ENCODE measurements at regions not wholly inside any gene's neighbourhood (a gene's known extent, or its start where the extent isn't known, plus 50 kb on each side); places are given as distances from the start of the nearest gene placed in this dataset.

GRCh38 chr1:101356013-101356412 lies 119.2 kb downstream of the S1PR1 start:
- WGBS (ENCODE audit: missing lambda C conversion rate): 85% methylated on average over 3 of the region's 3 CpGs

GRCh38 chr1:101356604-101357443 lies 120.0 kb downstream of the S1PR1 start:
- DNase-seq (ENCODE audit: low read depth in 1 of 2, low spot score in 1 of 2) (no peak), FAIRE-seq (no peak), ATAC-seq (peak in 1 of 2 experiments; percentile 39; a peak in 2 of 6 replicates)
- POLR2A ChIA-PET: interaction anchor here (0.6 kb wide), 1 partner anchor 48 kb away, joined by 3 read pairs; no protein-coding TSS in a partner anchor
- H3K27ac ChIP-seq: no peak overlapping the region
- TF ChIP-seq ZNF302 (CRISPR knock-in tag; IDR thresholded peaks at IDR 0.05) (no peak), GATA3 (IDR thresholded peaks at IDR 0.05; ENCODE audit: borderline replicate concordance) (no peak), TFCP2L1 (CRISPR knock-in tag; IDR thresholded peaks at IDR 0.05) (no peak), KDM1A (IDR thresholded peaks at IDR 0.05; ENCODE audit: low read depth) (no peak), CHD4 (IDR thresholded peaks at IDR 0.05; ENCODE audit: borderline replicate concordance) (no peak), CBX2 (IDR thresholded peaks at IDR 0.05; ENCODE audit: borderline replicate concordance, low read depth) (no peak), POLR2A (IDR thresholded peaks at IDR 0.05; ENCODE audit: low read length) (no peak), POLR2AphosphoS2 (conservative IDR thresholded peaks at IDR 0.05; ENCODE audit: low read length) (no peak), CEBPB (IDR thresholded peaks at IDR 0.05) (no peak), PHF8 (IDR thresholded peaks at IDR 0.05; ENCODE audit: borderline replicate concordance, low read depth) (no peak), SMC3 (IDR thresholded peaks at IDR 0.05) (no peak), HOXB5 (CRISPR knock-in tag; IDR thresholded peaks at IDR 0.05) (no peak), NFE2L2 (conservative IDR thresholded peaks at IDR 0.05; ENCODE audit: low read length) (no peak)
- TF ChIP-seq, protein P1, sequence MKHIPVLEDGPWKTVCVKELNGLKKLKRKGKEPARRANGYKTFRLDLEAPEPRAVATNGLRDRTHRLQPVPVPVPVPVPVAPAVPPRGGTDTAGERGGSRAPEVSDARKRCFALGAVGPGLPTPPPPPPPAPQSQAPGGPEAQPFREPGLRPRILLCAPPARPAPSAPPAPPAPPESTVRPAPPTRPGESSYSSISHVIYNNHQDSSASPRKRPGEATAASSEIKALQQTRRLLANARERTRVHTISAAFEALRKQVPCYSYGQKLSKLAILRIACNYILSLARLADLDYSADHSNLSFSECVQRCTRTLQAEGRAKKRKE (CRISPR knock-in tag; IDR thresholded peaks at IDR 0.05; ENCODE audit: low read depth): no peak
- WGBS (ENCODE audit: missing lambda C conversion rate): 0% methylated on average over 5 of the region's 5 CpGs
- no peaks in the 10 kb centered on the region for H3K9me3 ChIP-seq
- no peaks in the 10 kb centered on the region for H3K4me1 ChIP-seq
- CTCF ChIA-PET: interaction anchor here (0.8 to 2.8 kb wide), 7 partner anchors 9 to 70 kb away, joined by 3 to 19 read pairs (median 6); no protein-coding TSS in a partner anchor
- no peak overlapping the region for H3K4me3 ChIP-seq
- no peak overlapping the region for H3K4me2 ChIP-seq

More at GRCh38 chr1:101356013-101356412, 119.2 kb downstream of the S1PR1 start:
- Histone ChIP-seq H3K4me3 (no peak overlapping the region), H3K9me3 (no peaks in the 10 kb centered on the region), H3K27ac (no peak overlapping the region), H3K4me1 (no peaks in the 10 kb centered on the region), H3K4me2 (no peak overlapping the region)
- ATAC-seq: no peak
- TF ChIP-seq MAFK (IDR thresholded peaks at IDR 0.05; ENCODE audit: partially characterized antibody): peak; percentile 67
- no peak for TF ChIP-seq POLR2AphosphoS2 (conservative IDR thresholded peaks at IDR 0.05; ENCODE audit: low read length)
- FAIRE-seq: no peak
- ChIA-PET CTCF (interaction anchor here (0.9 to 1.7 kb wide), 2 partner anchors 16 to 47 kb away, joined by 3 to 9 read pairs; no protein-coding TSS in a partner anchor), POLR2A (no interaction called here)
- DNase-seq (ENCODE audit: low read depth in 1 of 2, low spot score in 1 of 2): no peak

DNA sequence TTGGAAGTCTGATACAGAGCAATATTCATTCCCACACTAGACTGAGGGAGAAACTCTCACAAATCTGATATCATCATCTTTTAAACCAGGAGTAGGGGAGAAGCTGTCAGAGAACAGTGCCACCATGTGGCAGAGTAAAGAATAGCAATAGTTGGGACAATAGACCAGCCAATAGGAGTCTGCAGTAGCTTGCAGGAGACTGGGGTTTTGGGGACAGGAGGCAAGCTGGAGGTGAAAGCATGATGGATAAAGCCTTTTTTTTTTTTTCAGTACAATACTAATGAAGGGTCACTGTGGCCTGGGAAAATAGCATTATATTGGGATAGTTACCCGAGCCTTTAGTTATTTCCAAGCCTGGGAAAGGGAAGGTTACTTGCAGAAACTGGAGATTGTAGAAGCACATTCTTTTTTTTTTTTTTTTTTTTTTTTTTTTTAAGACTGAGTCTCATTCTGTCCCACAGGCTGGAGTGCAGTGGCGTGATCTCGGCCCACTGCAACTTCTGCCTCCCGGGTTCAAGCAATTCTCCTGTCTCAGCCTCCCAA lies 120.7 kb downstream of the S1PR1 start:
- CTCF ChIA-PET: interaction anchor here (0.6 to 2.8 kb wide), 12 partner anchors 9 to 502 kb away, joined by 3 to 19 read pairs (median 4); no protein-coding TSS in a partner anchor
- ATAC-seq: peak; percentile 90 to 97
- H3K4me3 ChIP-seq: no peak overlapping the region
- WGBS (ENCODE audit: missing lambda C conversion rate): 0% methylated on average over 4 of the region's 4 CpGs
- no peaks in the 10 kb centered on the region for H3K9me3 ChIP-seq
- peak; percentile 51 to 59 for DNase-seq (ENCODE audit: low read depth in 1 of 2, low spot score in 1 of 2)
- H3K4me1 ChIP-seq: no peaks in the 10 kb centered on the region
- H3K27ac ChIP-seq: no peak overlapping the region
- POLR2A ChIA-PET: interaction anchor here (0.6 kb wide), 2 partner anchors 48 to 470 kb away, joined by 3 to 5 read pairs; no protein-coding TSS in a partner anchor
- FAIRE-seq: no peak
- TF ChIP-seq SMC3 (IDR thresholded peaks at IDR 0.05): peak; percentile 37; the same call in 1 of the 3 replicates
- no peak for TF ChIP-seq CEBPB (IDR thresholded peaks at IDR 0.05)
- peak; percentile 56 for TF ChIP-seq CTCF (IDR thresholded peaks at IDR 0.05)
- TF ChIP-seq RAD21 (conservative IDR thresholded peaks at IDR 0.05 in 1 of 2, IDR thresholded peaks at IDR 0.05 in 1 of 2): peak; percentile 42 to 43; a peak in 4 of 5 replicates
- H3K4me2 ChIP-seq: no peak overlapping the region

Data from A549 (cell line).